HepG2 (cell line): ENCODE measurements at regions not wholly inside any gene's neighbourhood (a gene's known extent, or its start where the extent isn't known, plus 50 kb on each side); places are given as distances from the start of the nearest gene placed in this dataset.

Source experiments
- EP300 ChIP-seq, 3 experiments: sonication (generic) in 1 of 3; formaldehyde crosslinking in 1 of 3; IDR thresholded peaks; 2 replicates each; pipeline versions ENCODE4 v1.5.1 to v1.6.1; 2011 to 2020; ENCODE audit warnings: low read depth in 2 of 3, low read length in 2 of 3, borderline replicate concordance in 1 of 3, improper control_type of control experiment in 1 of 3, mild to moderate bottlenecking in 1 of 3, missing genetic modification reagents in 1 of 3, moderate library complexity in 1 of 3
- FOXJ3 ChIP-seq: sonication (generic); formaldehyde crosslinking; IDR thresholded peaks from 2 replicates; pipeline ENCODE4 v1.4.0; 2020; ENCODE audit warnings: missing genetic modification reagents, mild to moderate bottlenecking, borderline replicate concordance
- FOXP1 ChIP-seq, 2 experiments: fragments of 450-650 bp in 1 of 2; IDR thresholded peaks; 2 replicates each; pipeline ENCODE4 v1.6.1; 2017 to 2018; ENCODE audit warnings: antibody characterized with exemption in 1 of 2
- GPN1 ChIP-seq: sonication (generic); formaldehyde crosslinking; IDR thresholded peaks from 2 replicates; pipeline ENCODE4 v1.5.1; 2020; ENCODE audit warnings: missing genetic modification reagents, borderline replicate concordance
- IRF2 ChIP-seq: IDR thresholded peaks from 2 replicates; pipeline ENCODE4 v1.6.1; 2018; ENCODE audit warnings: missing genetic modification reagents, missing compliant biosample characterization
- ISL2 ChIP-seq: sonication (generic); formaldehyde crosslinking; IDR thresholded peaks from 2 replicates; pipeline ENCODE4 v1.5.0; 2020; ENCODE audit warnings: missing genetic modification reagents
- KDM2A ChIP-seq: sonication (generic); formaldehyde crosslinking; IDR thresholded peaks from 2 replicates; pipeline ENCODE4 v1.4.0; 2020; ENCODE audit warnings: low read depth, missing genetic modification reagents, borderline replicate concordance
- LCORL ChIP-seq, 2 experiments: fragments of 450-650 bp in 1 of 2; sonication (generic) in 1 of 2; formaldehyde crosslinking in 1 of 2; IDR thresholded peaks; 2 replicates each; pipeline versions ENCODE4 v1.5.0 to v1.6.1; 2017 to 2020; ENCODE audit warnings: antibody characterized with exemption in 1 of 2, missing genetic modification reagents in 1 of 2
- MTA3 ChIP-seq: sonication (generic); formaldehyde crosslinking; IDR thresholded peaks from 2 replicates; pipeline ENCODE4 v1.4.0; 2020; ENCODE audit warnings: missing genetic modification reagents
- PHF5A ChIP-seq: IDR thresholded peaks from one replicate; pipeline ENCODE4 v1.6.1; 2018; ENCODE audit warnings: low read depth, missing genetic modification reagents; ENCODE audit not compliant: unreplicated experiment
- PLRG1 ChIP-seq: fragments of 450-650 bp; conservative IDR thresholded peaks from 2 replicates; pipeline ENCODE4 v1.6.1; 2016
- SAP130 ChIP-seq: IDR thresholded peaks from 2 replicates; pipeline ENCODE4 v1.6.1; 2016; ENCODE audit warnings: low read depth
- SMC3 ChIP-seq: IDR thresholded peaks from 2 replicates; pipeline ENCODE4 v1.6.1; 2011; ENCODE audit warnings: low read length, improper control_type of control experiment
- TAF1 ChIP-seq: sonication (generic); formaldehyde crosslinking; IDR thresholded peaks from 2 replicates; pipeline ENCODE4 v1.4.0; 2020; ENCODE audit warnings: missing genetic modification reagents
- TEAD3 ChIP-seq: optimal IDR thresholded peaks from 2 replicates; pipeline ENCODE3; 2016; ENCODE audit warnings: borderline replicate concordance
- ZFP36 ChIP-seq: fragments of 150-350 bp; IDR thresholded peaks from 2 replicates; pipeline ENCODE4 v1.6.1; 2018; ENCODE audit warnings: borderline replicate concordance, low read length, low read depth; ENCODE audit not compliant: partially characterized antibody
- ZNF234 ChIP-seq: sonication (generic); formaldehyde crosslinking; conservative IDR thresholded peaks from 2 replicates; pipeline ENCODE4 v1.5.1; 2020; ENCODE audit warnings: mild to moderate bottlenecking, missing genetic modification reagents
- ZNF564 ChIP-seq: sonication (generic); formaldehyde crosslinking; IDR thresholded peaks from 2 replicates; pipeline ENCODE4 v1.8.1; 2023; ENCODE audit warnings: mild to moderate bottlenecking, missing genetic modification reagents
- ZNF75D ChIP-seq: sonication (generic); formaldehyde crosslinking; IDR thresholded peaks from 2 replicates; pipeline ENCODE4 v1.8.1; 2023; ENCODE audit warnings: missing genetic modification reagents, mild to moderate bottlenecking, borderline replicate concordance
- TF ChIP-seq, protein P1 (sequence below): IDR thresholded peaks from 2 replicates; pipeline ENCODE4 v1.6.1; 2016; ENCODE audit warnings: mild to moderate bottlenecking
- TF ChIP-seq, protein P2 (sequence below): sonication (generic); formaldehyde crosslinking; IDR thresholded peaks from 2 replicates; pipeline ENCODE4 v1.4.0; 2020; ENCODE audit warnings: mild to moderate bottlenecking, low read depth, missing genetic modification reagents
- TF ChIP-seq, protein P3 (sequence below): sonication (generic); IDR thresholded peaks from 2 replicates; pipeline ENCODE4 v1.6.1; 2016; ENCODE audit warnings: low read depth, borderline replicate concordance
- TF ChIP-seq, protein P4 (sequence below), 2 experiments: fragments of 450-650 bp in 1 of 2; sonication (generic) in 1 of 2; formaldehyde crosslinking; IDR thresholded peaks; 2 replicates each; pipeline versions ENCODE4 v1.5.0 to v1.8.0; 2020 to 2022; ENCODE audit warnings: mild to moderate bottlenecking in 1 of 2, missing genetic modification reagents in 1 of 2
- TF ChIP-seq, protein P5 (sequence below): sonication (generic); formaldehyde crosslinking; IDR thresholded peaks from 2 replicates; pipeline ENCODE4 v1.5.0; 2020; ENCODE audit warnings: missing genetic modification reagents

DNA sequence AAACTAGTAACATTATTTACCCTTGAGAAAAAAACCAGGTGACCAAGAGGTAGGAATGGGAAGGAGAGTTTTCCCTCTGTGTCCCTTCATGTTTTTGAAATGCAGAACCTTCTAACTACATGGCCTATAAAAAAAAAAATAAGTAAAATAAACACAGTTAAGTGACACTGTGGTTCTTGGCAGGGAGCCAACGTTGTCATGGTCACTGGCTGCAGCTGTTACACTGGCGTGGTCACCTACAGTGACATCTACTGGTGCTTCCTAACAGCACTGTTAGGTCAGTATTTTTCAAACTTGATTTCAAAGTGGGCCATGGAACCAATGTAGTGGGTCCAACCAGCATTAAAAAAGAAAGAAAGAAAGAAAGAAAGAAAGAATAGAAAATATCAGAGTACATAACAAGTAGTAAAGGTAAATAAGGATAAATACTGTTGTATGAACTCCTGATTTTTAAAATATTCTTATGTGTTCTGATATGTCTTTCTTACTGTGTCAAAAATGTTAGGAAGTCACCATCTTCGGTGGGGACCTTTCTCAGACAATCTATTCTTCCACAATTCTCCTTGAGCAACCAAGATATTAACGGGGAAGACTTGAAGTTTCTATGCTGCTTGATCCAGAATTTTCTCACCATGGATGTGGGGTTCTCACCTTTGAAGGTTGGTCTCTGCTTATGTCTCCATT is 59.1 kb upstream of the PJA2 start (continued):
- TF ChIP-seq ZFP36 (no peak), ZNF564 (CRISPR knock-in tag) (no peak), FOXP1 (IDR thresholded peaks at IDR 0.05) (no peak), FOXP1 (CRISPR knock-in tag; IDR thresholded peaks at IDR 0.05) (no peak), TEAD3 (CRISPR knock-in tag) (peak; percentile 43), PLRG1 (no peak), FOXJ3 (CRISPR knock-in tag) (no peak), EP300 (IDR thresholded peaks at IDR 0.05; ENCODE audit: low read depth in 2 of 2, low read length in 2 of 2) (peak in 1 of 2 experiments; percentile 41; a peak in 1 of 4 replicates), EP300 (CRISPR knock-in tag; IDR thresholded peaks at IDR 0.05; ENCODE audit: borderline replicate concordance) (no peak), LCORL (IDR thresholded peaks at IDR 0.05) (peak; percentile 98), LCORL (CRISPR knock-in tag; IDR thresholded peaks at IDR 0.05) (no peak), GPN1 (CRISPR knock-in tag) (no peak), MTA3 (no peak), IRF2 (CRISPR knock-in tag) (peak; percentile 76; the same call in 1 of the 2 replicates), SMC3 (peak; percentile 66), TAF1 (no peak), PHF5A (CRISPR knock-in tag) (no peak), KDM2A (CRISPR knock-in tag) (peak; percentile 35; the same call in 1 of the 2 replicates), ISL2 (no peak), SAP130 (CRISPR knock-in tag) (peak; percentile 76), ZNF75D (CRISPR knock-in tag) (no peak), ZNF234 (CRISPR knock-in tag) (no peak)
- TF ChIP-seq, protein P1, sequence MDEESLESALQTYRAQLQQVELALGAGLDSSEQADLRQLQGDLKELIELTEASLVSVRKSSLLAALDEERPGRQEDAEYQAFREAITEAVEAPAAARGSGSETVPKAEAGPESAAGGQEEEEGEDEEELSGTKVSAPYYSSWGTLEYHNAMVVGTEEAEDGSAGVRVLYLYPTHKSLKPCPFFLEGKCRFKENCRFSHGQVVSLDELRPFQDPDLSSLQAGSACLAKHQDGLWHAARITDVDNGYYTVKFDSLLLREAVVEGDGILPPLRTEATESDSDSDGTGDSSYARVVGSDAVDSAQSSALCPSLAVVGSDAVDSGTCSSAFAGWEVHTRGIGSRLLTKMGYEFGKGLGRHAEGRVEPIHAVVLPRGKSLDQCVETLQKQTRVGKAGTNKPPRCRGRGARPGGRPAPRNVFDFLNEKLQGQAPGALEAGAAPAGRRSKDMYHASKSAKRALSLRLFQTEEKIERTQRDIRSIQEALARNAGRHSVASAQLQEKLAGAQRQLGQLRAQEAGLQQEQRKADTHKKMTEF, result peak; percentile 55
- TF ChIP-seq, protein P2, sequence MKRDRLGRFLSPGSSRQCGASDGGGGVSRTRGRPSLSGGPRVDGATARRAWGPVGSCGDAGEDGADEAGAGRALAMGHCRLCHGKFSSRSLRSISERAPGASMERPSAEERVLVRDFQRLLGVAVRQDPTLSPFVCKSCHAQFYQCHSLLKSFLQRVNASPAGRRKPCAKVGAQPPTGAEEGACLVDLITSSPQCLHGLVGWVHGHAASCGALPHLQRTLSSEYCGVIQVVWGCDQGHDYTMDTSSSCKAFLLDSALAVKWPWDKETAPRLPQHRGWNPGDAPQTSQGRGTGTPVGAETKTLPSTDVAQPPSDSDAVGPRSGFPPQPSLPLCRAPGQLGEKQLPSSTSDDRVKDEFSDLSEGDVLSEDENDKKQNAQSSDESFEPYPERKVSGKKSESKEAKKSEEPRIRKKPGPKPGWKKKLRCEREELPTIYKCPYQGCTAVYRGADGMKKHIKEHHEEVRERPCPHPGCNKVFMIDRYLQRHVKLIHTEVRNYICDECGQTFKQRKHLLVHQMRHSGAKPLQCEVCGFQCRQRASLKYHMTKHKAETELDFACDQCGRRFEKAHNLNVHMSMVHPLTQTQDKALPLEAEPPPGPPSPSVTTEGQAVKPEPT (CRISPR knock-in tag), result no peak
- TF ChIP-seq, protein P3, sequence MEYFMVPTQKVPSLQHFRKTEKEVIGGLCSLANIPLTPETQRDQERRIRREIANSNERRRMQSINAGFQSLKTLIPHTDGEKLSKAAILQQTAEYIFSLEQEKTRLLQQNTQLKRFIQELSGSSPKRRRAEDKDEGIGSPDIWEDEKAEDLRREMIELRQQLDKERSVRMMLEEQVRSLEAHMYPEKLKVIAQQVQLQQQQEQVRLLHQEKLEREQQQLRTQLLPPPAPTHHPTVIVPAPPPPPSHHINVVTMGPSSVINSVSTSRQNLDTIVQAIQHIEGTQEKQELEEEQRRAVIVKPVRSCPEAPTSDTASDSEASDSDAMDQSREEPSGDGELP, result peak; percentile 95
- TF ChIP-seq, protein P4, sequence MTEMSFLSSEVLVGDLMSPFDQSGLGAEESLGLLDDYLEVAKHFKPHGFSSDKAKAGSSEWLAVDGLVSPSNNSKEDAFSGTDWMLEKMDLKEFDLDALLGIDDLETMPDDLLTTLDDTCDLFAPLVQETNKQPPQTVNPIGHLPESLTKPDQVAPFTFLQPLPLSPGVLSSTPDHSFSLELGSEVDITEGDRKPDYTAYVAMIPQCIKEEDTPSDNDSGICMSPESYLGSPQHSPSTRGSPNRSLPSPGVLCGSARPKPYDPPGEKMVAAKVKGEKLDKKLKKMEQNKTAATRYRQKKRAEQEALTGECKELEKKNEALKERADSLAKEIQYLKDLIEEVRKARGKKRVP (CRISPR knock-in tag; IDR thresholded peaks at IDR 0.05), result no peak
- TF ChIP-seq, protein P5, sequence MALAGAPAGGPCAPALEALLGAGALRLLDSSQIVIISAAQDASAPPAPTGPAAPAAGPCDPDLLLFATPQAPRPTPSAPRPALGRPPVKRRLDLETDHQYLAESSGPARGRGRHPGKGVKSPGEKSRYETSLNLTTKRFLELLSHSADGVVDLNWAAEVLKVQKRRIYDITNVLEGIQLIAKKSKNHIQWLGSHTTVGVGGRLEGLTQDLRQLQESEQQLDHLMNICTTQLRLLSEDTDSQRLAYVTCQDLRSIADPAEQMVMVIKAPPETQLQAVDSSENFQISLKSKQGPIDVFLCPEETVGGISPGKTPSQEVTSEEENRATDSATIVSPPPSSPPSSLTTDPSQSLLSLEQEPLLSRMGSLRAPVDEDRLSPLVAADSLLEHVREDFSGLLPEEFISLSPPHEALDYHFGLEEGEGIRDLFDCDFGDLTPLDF (CRISPR knock-in tag), result no peak
